NB4 (cell line): ENCODE measurements at regions not wholly inside any gene's neighbourhood (a gene's known extent, or its start where the extent isn't known, plus 50 kb on each side); places are given as distances from the start of the nearest gene placed in this dataset.
"Not testable (repeated sequence)": the region's sequence is repeated elsewhere in the genome, so short reads cannot be mapped to it uniquely, and the experiment has no call there.

Source experiments
- DNase-seq: peaks from one replicate; pipeline ENCODE4 v3.0.0; 2010; ENCODE audit warnings: low read depth
- H3K4me3 ChIP-seq: one replicate; pipeline ENCODE4 v1.5.1; 2011; ENCODE audit warnings: mild to moderate bottlenecking, low read depth, low read length, moderate library complexity
- MYC ChIP-seq: IDR thresholded peaks from 2 replicates; pipeline ENCODE4 v1.6.1; 2011; ENCODE audit warnings: low read depth, low read length
- POLR2A ChIP-seq: IDR thresholded peaks from 2 replicates; pipeline ENCODE4 v1.6.1; 2011; ENCODE audit warnings: mild to moderate bottlenecking; ENCODE audit not compliant: insufficient read length; ENCODE audit errors: extremely low read depth
- TF ChIP-seq, protein P1 (sequence below): IDR thresholded peaks from one replicate; pipeline ENCODE4 v1.5.1; 2012; ENCODE audit warnings: low read depth, low read length
- TF ChIP-seq, protein P2 (sequence below): IDR thresholded peaks from 2 replicates; pipeline ENCODE4 v1.6.1; 2011; ENCODE audit warnings: low read depth, low read length

DNA sequence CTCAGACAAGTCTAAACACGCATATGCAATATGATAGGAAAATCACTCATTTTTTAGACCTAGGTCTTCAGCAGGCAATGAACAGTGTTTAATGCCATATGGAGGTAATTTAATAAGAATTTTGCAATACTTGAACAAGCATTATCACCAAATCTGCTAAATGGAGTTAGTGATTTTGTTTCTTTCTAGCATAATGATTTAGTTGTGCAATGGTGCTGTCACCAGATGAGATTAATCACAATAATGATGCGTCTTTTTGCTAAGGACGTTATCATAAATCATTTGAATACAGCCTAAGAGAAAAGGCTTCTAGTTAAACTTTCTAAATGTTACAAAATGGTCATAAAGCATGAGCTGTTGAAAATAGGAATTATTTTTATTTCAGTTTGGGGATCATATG lies 170.0 kb upstream of the SLC16A7 start:
- TF ChIP-seq, protein P1, sequence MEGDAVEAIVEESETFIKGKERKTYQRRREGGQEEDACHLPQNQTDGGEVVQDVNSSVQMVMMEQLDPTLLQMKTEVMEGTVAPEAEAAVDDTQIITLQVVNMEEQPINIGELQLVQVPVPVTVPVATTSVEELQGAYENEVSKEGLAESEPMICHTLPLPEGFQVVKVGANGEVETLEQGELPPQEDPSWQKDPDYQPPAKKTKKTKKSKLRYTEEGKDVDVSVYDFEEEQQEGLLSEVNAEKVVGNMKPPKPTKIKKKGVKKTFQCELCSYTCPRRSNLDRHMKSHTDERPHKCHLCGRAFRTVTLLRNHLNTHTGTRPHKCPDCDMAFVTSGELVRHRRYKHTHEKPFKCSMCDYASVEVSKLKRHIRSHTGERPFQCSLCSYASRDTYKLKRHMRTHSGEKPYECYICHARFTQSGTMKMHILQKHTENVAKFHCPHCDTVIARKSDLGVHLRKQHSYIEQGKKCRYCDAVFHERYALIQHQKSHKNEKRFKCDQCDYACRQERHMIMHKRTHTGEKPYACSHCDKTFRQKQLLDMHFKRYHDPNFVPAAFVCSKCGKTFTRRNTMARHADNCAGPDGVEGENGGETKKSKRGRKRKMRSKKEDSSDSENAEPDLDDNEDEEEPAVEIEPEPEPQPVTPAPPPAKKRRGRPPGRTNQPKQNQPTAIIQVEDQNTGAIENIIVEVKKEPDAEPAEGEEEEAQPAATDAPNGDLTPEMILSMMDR: no peak
- TF ChIP-seq, protein P2, sequence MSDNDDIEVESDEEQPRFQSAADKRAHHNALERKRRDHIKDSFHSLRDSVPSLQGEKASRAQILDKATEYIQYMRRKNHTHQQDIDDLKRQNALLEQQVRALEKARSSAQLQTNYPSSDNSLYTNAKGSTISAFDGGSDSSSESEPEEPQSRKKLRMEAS: no peak
- TF ChIP-seq MYC (no peak), POLR2A (no peak)
- DNase-seq: no peak
- H3K4me3 ChIP-seq: no peak overlapping the region

DNA sequence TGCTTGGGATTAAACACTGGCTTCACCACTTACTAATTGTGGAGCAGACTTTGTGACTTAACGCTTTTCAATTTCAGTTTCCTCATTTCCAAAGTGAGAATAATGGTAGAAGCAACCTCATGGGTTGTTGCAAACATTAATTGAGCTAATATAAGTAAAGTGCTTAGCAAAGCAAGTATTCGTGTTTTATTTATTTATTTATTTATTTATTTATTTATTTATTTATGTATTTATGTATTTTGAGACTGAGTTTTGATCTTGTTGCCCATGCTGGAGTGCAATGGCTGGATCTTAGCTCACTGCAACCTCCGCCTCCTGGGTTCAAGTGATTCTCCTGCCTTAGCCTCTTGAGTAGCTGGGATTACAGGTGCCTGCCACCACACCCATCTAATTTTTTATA lies 171.2 kb upstream of the SLC16A7 start:
- not testable (repeated sequence) for DNase-seq, H3K4me3 ChIP-seq

DNA sequence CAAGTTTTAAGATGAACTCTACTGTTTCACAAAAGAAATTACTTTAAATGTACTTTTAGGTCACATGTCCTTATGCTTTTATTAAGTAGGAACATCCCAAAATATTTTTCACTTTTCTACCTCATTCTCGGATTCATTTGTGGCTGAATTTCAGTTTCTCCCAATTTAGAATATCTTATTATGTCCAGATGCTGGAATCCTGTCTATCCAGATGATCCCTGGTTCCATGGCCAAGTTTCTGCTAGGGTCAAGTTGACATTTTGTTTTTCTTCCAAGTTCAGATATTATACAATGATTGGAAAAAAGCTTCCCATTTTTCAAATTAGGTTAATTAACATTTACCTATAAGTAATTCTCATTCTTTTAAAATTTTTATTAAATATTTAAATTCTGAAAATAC lies 181.8 kb upstream of the SLC16A7 start:
- no peak for TF ChIP-seq MYC
- TF ChIP-seq, protein P2: no peak
- TF ChIP-seq POLR2A: no peak
- TF ChIP-seq, protein P1: no peak
- no peak overlapping the region for H3K4me3 ChIP-seq
- no peak for DNase-seq

DNA sequence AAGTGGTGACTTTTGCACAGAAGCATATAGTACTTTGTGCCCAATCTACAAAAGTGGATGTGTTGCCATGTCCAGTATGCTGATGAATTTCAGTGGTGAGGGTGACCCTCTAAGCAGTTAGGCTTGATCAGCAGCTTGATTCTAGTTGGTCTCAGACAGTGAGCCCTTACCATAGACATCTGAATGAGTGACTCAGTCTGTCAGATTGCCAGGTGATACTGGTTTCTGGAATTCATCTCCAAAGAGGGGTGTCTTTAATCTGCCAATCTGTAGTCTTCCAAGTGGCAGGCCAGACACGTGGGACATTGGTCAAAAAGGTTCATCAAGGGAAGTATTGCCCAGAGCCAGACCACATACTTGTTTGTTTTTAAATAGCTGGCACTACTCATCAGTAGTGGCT lies 187.4 kb upstream of the SLC16A7 start:
- no peak overlapping the region for H3K4me3 ChIP-seq
- TF ChIP-seq, protein P1: no peak
- no peak for TF ChIP-seq POLR2A
- TF ChIP-seq MYC: no peak
- TF ChIP-seq, protein P2: no peak
- DNase-seq: no peak

DNA sequence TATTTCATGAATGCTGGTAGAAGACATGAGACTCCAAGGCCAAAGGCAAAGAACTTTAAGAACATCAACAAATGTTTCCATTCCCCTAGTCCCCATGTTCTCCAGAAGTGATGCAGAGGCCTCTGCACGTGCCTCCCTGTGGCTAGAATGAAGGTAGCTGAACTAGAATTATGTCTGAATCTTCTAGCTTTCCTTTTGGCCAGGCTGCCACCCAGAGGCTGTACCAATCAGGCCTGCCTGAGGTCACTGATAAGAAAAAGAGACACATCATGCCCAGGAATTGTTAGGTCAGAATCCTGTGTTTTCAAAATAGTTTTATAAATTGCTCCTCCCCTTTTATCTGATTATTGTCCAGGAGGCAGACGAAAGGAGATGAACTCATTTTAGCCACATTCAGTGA lies 188.0 kb upstream of the SLC16A7 start:
- TF ChIP-seq MYC (no peak), POLR2A (no peak)
- TF ChIP-seq, protein P1: no peak
- TF ChIP-seq, protein P2: no peak
- DNase-seq: no peak
- no peak overlapping the region for H3K4me3 ChIP-seq

DNA sequence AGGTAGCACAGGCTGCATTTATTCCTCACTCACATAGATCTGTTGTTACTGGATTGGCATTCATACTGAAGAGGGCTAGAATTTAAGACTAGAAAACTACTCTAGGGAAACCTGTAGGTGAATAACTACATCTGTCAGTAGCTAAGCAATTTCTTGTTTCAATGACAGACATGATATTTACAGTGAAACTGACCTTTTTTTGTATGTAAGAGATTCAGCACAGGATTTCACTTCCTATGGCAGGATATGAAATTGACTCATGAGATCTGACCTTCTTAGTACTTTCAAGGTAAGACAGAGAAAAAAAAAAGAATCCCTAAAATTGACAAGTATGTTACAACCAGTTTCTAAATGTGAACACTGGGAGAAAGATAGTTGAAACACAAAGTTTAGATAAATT lies 189.8 kb upstream of the SLC16A7 start:
- H3K4me3 ChIP-seq: no peak overlapping the region
- DNase-seq: no peak
- no peak for TF ChIP-seq POLR2A
- TF ChIP-seq, protein P2: no peak

DNA sequence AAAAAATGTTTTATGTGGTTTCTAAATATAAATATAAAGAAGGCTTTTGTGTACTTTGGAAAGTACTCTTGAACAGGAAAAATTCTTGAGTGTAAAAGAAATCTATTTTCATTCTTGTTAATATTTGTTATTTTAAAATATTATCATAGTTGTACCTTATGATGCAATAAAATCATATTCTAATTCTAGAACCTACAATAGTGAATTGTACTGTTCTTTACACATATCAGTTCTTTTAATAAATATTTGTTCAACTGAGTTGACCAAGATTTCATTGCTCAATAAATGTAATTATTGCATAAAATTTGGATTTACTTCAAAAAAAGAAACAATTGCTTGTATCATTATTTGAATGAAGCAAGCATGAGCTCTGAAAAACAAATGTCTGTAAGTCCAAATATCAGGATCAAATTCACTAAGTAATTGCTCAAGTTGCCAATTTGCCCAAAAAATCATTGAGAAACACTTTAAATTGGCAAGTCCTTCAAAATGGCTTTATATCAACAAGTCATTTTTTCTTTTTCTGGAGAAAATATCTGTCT lies 191.6 kb upstream of the SLC16A7 start:
- H3K4me3 ChIP-seq: no peak overlapping the region
- no peak for DNase-seq
- TF ChIP-seq MYC: no peak
- no peak for TF ChIP-seq POLR2A
- TF ChIP-seq, protein P1: no peak
- TF ChIP-seq, protein P2: no peak
